GM21367 (cell line): ENCODE measurements at regions not wholly inside any gene's neighbourhood (a gene's known extent, or its start where the extent isn't known, plus 50 kb on each side); places are given as distances from the start of the nearest gene placed in this dataset.
"Not testable (repeated sequence)": the region's sequence is repeated elsewhere in the genome, so short reads cannot be mapped to it uniquely, and the experiment has no call there.

ENCODE experiments used
- ATAC-seq: cut with Tn5 transposase; IDR thresholded peaks from one replicate; pipeline ENCODE4 v1.9.1; 2021; ENCODE audit not compliant: unreplicated experiment

- no peak for ATAC-seq
These were observed 100.3 kb upstream of the SPIN1 start for GRCh38 chr9:88287972-88288371.

GRCh38 chr9:88280816-88281382 is 107.3 kb upstream of the SPIN1 start:
- no peak for ATAC-seq

- ATAC-seq: no peak
These were observed 110.2 kb upstream of the SPIN1 start for GRCh38 chr9:88278036-88278435.

- no peak for ATAC-seq
These were observed 114.2 kb upstream of the SPIN1 start for GRCh38 chr9:88274078-88274477.

- no peak for ATAC-seq
These were observed 115.3 kb upstream of the SPIN1 start for GRCh38 chr9:88272986-88273385.

GRCh38 chr9:88270413-88270812 is 117.8 kb upstream of the SPIN1 start:
- ATAC-seq: no peak

- ATAC-seq: no peak
These were observed 119.4 kb upstream of the SPIN1 start for GRCh38 chr9:88268886-88269285.

- no peak for ATAC-seq
These were observed 121.0 kb upstream of the SPIN1 start for GRCh38 chr9:88267283-88267682.

GRCh38 chr9:88266416-88266815 is 121.8 kb upstream of the SPIN1 start:
- no peak for ATAC-seq

GRCh38 chr9:88259001-88259400 is 120.7 kb upstream of the SPATA31C2 start:
- no peak for ATAC-seq

GRCh38 chr9:88258601-88259000 is 120.3 kb upstream of the SPATA31C2 start:
- ATAC-seq: no peak

- no peak for ATAC-seq
These were observed 119.7 kb upstream of the SPATA31C2 start for GRCh38 chr9:88258024-88258423.

GRCh38 chr9:88256216-88256615 is 117.9 kb upstream of the SPATA31C2 start:
- no peak for ATAC-seq

- ATAC-seq: not testable (repeated sequence)
These were observed 117.5 kb upstream of the SPATA31C2 start for GRCh38 chr9:88255806-88256205.

GRCh38 chr9:88251903-88252302 is 113.6 kb upstream of the SPATA31C2 start:
- no peak for ATAC-seq

GRCh38 chr9:88243736-88244135 is 105.5 kb upstream of the SPATA31C2 start:
- ATAC-seq: no peak

GRCh38 chr9:88242879-88243278 is 104.6 kb upstream of the SPATA31C2 start:
- no peak for ATAC-seq

GRCh38 chr9:88237991-88238571 is 99.8 kb upstream of the SPATA31C2 start:
- no peak for ATAC-seq

- ATAC-seq: no peak
These were observed 99.2 kb upstream of the SPATA31C2 start for GRCh38 chr9:88237479-88237961.

- ATAC-seq: no peak
These were observed 98.5 kb upstream of the SPATA31C2 start for GRCh38 chr9:88236511-88237478.

- no peak for ATAC-seq
These were observed 97.3 kb upstream of the SPATA31C2 start for GRCh38 chr9:88235615-88236014.

- ATAC-seq: no peak
These were observed 95.8 kb upstream of the SPATA31C2 start for GRCh38 chr9:88234114-88234513.
